ENCODE measurements at regions not wholly inside any gene's neighbourhood (a gene's known extent, or its start where the extent isn't known, plus 50 kb on each side); places are given as distances from the start of the nearest gene placed in this dataset.

- WGBS, 5 donors: 73 to 85% (median 82%) methylated on average over 5 of the region's 5 CpGs
- H3K4me1 ChIP-seq: no peaks in the 10 kb centered on the region
- no peaks in the 10 kb centered on the region for H3K36me3 ChIP-seq
- no peaks in the 10 kb centered on the region for H3K27me3 ChIP-seq
- no peak for TF ChIP-seq CTCF (IDR thresholded peaks at IDR 0.05)
- no peak for TF ChIP-seq POLR2A (IDR thresholded peaks at IDR 0.05)
- TF ChIP-seq EP300 (IDR thresholded peaks at IDR 0.05): no peak
- no peak for TF ChIP-seq POLR2AphosphoS5 (IDR thresholded peaks at IDR 0.05)
- H3K4me3 ChIP-seq: no peak overlapping the region
- intact Hi-C loops (cut with DNase I; ENCODE audit: low total_unique reads): no loop called here
- peaks cover 0 to 4% (median 0%) of the 10 kb centered on the region in 4 donors for H3K9me3 ChIP-seq
- no peak overlapping the region for H3K27ac ChIP-seq
- DNase-seq: no peak
Observed at GRCh38 chr10:81216949-81217348, 658.0 kb upstream of the NRG3 start.

GRCh38 chr10:81218307-81218706 lies 656.7 kb upstream of the NRG3 start:
- no peak for TF ChIP-seq POLR2AphosphoS5 (IDR thresholded peaks at IDR 0.05)
- TF ChIP-seq POLR2A (IDR thresholded peaks at IDR 0.05): no peak
- no peak for TF ChIP-seq CTCF (IDR thresholded peaks at IDR 0.05)
- no peak for TF ChIP-seq EP300 (IDR thresholded peaks at IDR 0.05)
- Histone ChIP-seq H3K4me1 (no peaks in the 10 kb centered on the region), H3K27me3 (no peaks in the 10 kb centered on the region), H3K4me3 (no peak overlapping the region), H3K36me3 (no peaks in the 10 kb centered on the region), H3K9me3 (peaks cover 0 to 8% (median 2%) of the 10 kb centered on the region in 4 donors), H3K27ac (no peak overlapping the region)
- no peak for DNase-seq
- WGBS, 5 donors: 80 to 92% (median 86%) methylated on average over 4 of the region's 4 CpGs
- intact Hi-C loops (cut with DNase I; ENCODE audit: low total_unique reads): no loop called here

DNA sequence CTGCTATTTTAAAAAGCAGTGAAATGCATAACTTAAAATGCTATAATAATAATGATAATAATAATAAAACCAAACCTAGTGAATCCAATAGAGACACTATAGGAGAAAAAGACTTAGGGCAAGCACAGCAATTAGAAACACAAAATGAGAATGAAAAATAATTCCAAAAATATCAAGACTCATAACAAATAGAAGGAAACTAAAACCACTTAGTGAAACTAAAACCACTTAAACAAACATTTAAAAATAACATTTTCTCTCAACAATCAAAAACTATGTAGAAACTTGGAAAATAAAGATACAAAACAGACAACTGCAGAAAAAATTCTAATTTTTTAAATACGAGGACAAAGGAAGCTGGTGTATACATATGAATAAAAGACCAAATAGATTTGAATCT lies 655.2 kb upstream of the NRG3 start:
- no peak overlapping the region for H3K4me3 ChIP-seq
- 33 to 50% (median 39%) methylated on average over 1 of the region's 1 CpG for WGBS, 5 donors
- no peaks in the 10 kb centered on the region for H3K27me3 ChIP-seq
- no peaks in the 10 kb centered on the region for H3K4me1 ChIP-seq
- H3K9me3 ChIP-seq: peaks cover 0 to 8% (median 5%) of the 10 kb centered on the region in 4 donors
- no peaks in the 10 kb centered on the region for H3K36me3 ChIP-seq
- TF ChIP-seq POLR2AphosphoS5 (IDR thresholded peaks at IDR 0.05) (no peak), EP300 (IDR thresholded peaks at IDR 0.05) (no peak), CTCF (IDR thresholded peaks at IDR 0.05) (no peak), POLR2A (IDR thresholded peaks at IDR 0.05) (no peak)
- no peak overlapping the region for H3K27ac ChIP-seq
- intact Hi-C loops (cut with DNase I; ENCODE audit: low total_unique reads): no loop called here
- DNase-seq: no peak

DNA sequence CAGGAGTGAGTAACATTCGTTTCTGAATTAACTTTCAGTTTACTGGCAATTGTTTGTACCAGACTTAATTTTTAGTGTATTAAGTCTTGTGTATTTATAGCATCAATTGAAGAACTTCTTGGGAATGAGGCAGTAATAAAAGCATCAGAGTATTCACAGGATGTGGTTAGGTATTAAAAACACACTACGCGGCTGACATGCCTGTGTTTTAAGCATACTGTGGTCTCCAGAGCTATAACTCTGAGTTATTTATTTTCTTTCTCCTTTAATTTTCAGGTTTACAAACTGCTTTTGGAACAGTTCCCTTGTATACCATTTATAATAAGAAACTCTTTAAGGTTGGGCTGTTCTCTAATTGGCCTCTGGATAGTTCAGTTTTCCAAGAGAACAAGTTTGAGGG lies 626.1 kb upstream of the NRG3 start:
- Histone ChIP-seq H3K9me3 (no peaks in the 10 kb centered on the region), H3K27ac (no peak overlapping the region), H3K4me3 (no peak overlapping the region), H3K27me3 (no peaks in the 10 kb centered on the region), H3K36me3 (no peaks in the 10 kb centered on the region), H3K4me1 (no peaks in the 10 kb centered on the region)
- intact Hi-C loops (cut with DNase I; ENCODE audit: low total_unique reads): no loop called here
- TF ChIP-seq EP300 (IDR thresholded peaks at IDR 0.05) (no peak), POLR2A (IDR thresholded peaks at IDR 0.05) (no peak), CTCF (IDR thresholded peaks at IDR 0.05) (no peak), POLR2AphosphoS5 (IDR thresholded peaks at IDR 0.05) (no peak)
- DNase-seq: no peak
- WGBS, 5 donors: 38 to 65% (median 49%) methylated on average over 3 of the region's 3 CpGs

Data from stomach (tissue), 8 donors.